Fibroblast of mammary gland (primary cell): ENCODE measurements at regions not wholly inside any gene's neighbourhood (a gene's known extent, or its start where the extent isn't known, plus 50 kb on each side); places are given as distances from the start of the nearest gene placed in this dataset.

Experiments used
- DNase-seq: peaks from one replicate; pipeline ENCODE4 v3.0.0-alpha.2; 2010; ENCODE audit warnings: low read depth
- H3K4me3 ChIP-seq: 2 replicates; pipeline ENCODE4 v1.5.1; 2011; ENCODE audit warnings: low read depth, mild to moderate bottlenecking, low read length, moderate library complexity; ENCODE audit not compliant: control insufficient read depth
- CTCF ChIP-seq: conservative IDR thresholded peaks from 2 replicates; pipeline ENCODE4 v1.5.1; 2011; ENCODE audit warnings: low read depth, low read length, inconsistent platforms; ENCODE audit not compliant: control insufficient read depth, insufficient read depth

- TF ChIP-seq CTCF = no peak
- no peak for DNase-seq
- H3K4me3 ChIP-seq = no peak overlapping the region
Observed at GRCh38 chr18:22283116-22283395, 113.7 kb downstream of the GATA6 start.

- DNase-seq = peak; percentile 91
Observed at GRCh38 chr18:22282311-22283115, 113.1 kb downstream of the GATA6 start.

GRCh38 chr18:22280453-22280750, 111.0 kb downstream of the GATA6 start:
- H3K4me3 ChIP-seq = no peak overlapping the region
- no peak for DNase-seq
- TF ChIP-seq CTCF = no peak

More at GRCh38 chr18:22282311-22283115, 113.1 kb downstream of the GATA6 start:
- no peak overlapping the region for H3K4me3 ChIP-seq
- no peak for TF ChIP-seq CTCF

GRCh38 chr18:22279741-22280452, 110.5 kb downstream of the GATA6 start:
- DNase-seq = peak; percentile 69

GRCh38 chr18:22278798-22279197, 109.4 kb downstream of the GATA6 start:
- TF ChIP-seq CTCF = no peak
- H3K4me3 ChIP-seq = no peak overlapping the region
- DNase-seq = no peak

More at GRCh38 chr18:22279741-22280452, 110.5 kb downstream of the GATA6 start:
- no peak for TF ChIP-seq CTCF
- no peak overlapping the region for H3K4me3 ChIP-seq

- peak; percentile 71 for DNase-seq
- TF ChIP-seq CTCF = no peak
Observed at GRCh38 chr18:22277758-22278157, 108.4 kb downstream of the GATA6 start.

GRCh38 chr18:22276334-22276713, 106.9 kb downstream of the GATA6 start:
- H3K4me3 ChIP-seq = no peak overlapping the region
- DNase-seq = no peak
- TF ChIP-seq CTCF = no peak

More at GRCh38 chr18:22277758-22278157, 108.4 kb downstream of the GATA6 start:
- no peak overlapping the region for H3K4me3 ChIP-seq
